Mucosa of descending colon (tissue), 3 donors: ENCODE measurements at regions not wholly inside any gene's neighbourhood (a gene's known extent, or its start where the extent isn't known, plus 50 kb on each side); places are given as distances from the start of the nearest gene placed in this dataset.
"Not testable (repeated sequence)": the region's sequence is repeated elsewhere in the genome, so short reads cannot be mapped to it uniquely, and the experiment has no call there.

Source experiments
- ATAC-seq: fragments of 200-7000 bp; cut with Tn5 transposase; one replicate; pipeline ENCODE4 v1.9.1; 2020; ENCODE audit warnings: mild to moderate bottlenecking, moderate library complexity
- DNase-seq, 3 donors: peaks; one replicate each; pipeline ENCODE4 v3.0.0-alpha.2; 2020
- H3K36me3 ChIP-seq: fragments of 200-600 bp; one replicate; pipeline ENCODE4 v1.8.0; 2021; ENCODE audit warnings: low read depth, mild to moderate bottlenecking
- H3K4me1 ChIP-seq: fragments of 200-600 bp; one replicate; pipeline ENCODE4 v1.8.0; 2021; ENCODE audit warnings: low read depth, mild to moderate bottlenecking
- H3K4me3 ChIP-seq: fragments of 200-600 bp; one replicate; pipeline ENCODE4 v1.8.0; 2021; ENCODE audit warnings: mild to moderate bottlenecking
- H3K9me3 ChIP-seq: fragments of 200-600 bp; one replicate; pipeline ENCODE4 v1.8.0; 2021; ENCODE audit warnings: mild to moderate bottlenecking
- CTCF ChIP-seq: fragments of 200-600 bp; IDR thresholded peaks from one replicate; pipeline ENCODE4 v1.8.0; 2022; ENCODE audit warnings: antibody characterized with exemption, mild to moderate bottlenecking
- intact Hi-C, 2 donors: fragments of 100-400 bp; cut with DNase I in 1 of 2; cut with micrococcal nuclease in 1 of 2; formaldehyde crosslinking; loops; one replicate each; pipeline versions ENCODE4 v1.11.0 to v1.11.1; 2022; cut with DNase I, micrococcal nuclease
- donor health status: DM: no; HTN: no; CAD: no; lungs with moderate emphysema.
- donor health status: DM: no; HTN: no; CAD: no.
- donor health status: DM: no; HTN: yes; CAD: no.

GRCh38 chr5:57986761-57987341 lies 473.0 kb downstream of the PLK2 start:
- no peaks in the 10 kb centered on the region for H3K9me3 ChIP-seq
- no peaks in the 10 kb centered on the region for H3K4me1 ChIP-seq
- intact Hi-C loops = no loop called here
- H3K4me3 ChIP-seq = no peak overlapping the region
- no peak for TF ChIP-seq CTCF
- DNase-seq (no peak), ATAC-seq (no peak)
- no peaks in the 10 kb centered on the region for H3K36me3 ChIP-seq

DNA sequence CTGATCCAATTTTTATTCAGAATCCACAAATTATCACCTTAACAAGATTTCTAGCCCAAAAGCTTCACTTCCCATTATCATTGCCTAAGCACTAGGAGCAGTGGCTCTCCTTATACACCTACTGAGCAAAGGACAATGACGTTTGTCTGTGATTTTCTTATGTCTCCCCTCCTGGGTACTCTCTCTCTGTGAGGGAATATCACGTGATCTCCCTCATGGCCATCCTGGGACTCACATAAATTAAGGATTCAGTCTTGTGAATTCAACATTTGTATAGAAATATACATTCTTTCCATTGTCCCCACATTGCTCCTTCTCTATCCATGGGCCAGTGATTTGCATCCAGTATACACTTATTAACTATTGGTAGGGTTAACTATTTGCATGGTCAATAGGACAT lies 476.5 kb downstream of the PLK2 start:
- Histone ChIP-seq H3K36me3 (no peaks in the 10 kb centered on the region), H3K9me3 (no peaks in the 10 kb centered on the region), H3K4me1 (no peaks in the 10 kb centered on the region), H3K4me3 (no peak overlapping the region)
- intact Hi-C loops = no loop called here
- ATAC-seq (no peak), DNase-seq (no peak)
- no peak for TF ChIP-seq CTCF

DNA sequence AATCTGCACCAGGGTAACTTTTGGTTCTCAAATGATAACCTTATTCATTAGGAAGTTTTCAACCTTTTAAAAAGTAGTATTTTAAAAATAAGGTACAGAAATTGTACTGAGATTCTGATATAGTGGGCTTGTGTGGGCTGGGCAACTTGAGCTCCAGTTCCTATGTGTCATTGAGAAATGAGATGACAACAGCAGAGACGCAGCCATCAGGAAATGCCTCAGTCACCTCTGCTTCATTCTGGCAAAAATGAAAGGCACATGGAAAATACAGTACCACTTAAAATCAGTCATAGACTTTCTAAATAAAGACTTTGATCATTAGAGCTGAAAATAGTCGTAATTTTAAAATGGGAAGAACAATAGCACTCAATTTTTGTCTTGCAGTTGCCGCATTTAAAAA lies 480.2 kb downstream of the PLK2 start:
- TF ChIP-seq CTCF = no peak
- no peaks in the 10 kb centered on the region for H3K36me3 ChIP-seq
- no peak overlapping the region for H3K4me3 ChIP-seq
- ATAC-seq = no peak
- H3K4me1 ChIP-seq = no peaks in the 10 kb centered on the region
- H3K9me3 ChIP-seq = no peaks in the 10 kb centered on the region
- intact Hi-C loops = no loop called here
- no peak for DNase-seq

DNA sequence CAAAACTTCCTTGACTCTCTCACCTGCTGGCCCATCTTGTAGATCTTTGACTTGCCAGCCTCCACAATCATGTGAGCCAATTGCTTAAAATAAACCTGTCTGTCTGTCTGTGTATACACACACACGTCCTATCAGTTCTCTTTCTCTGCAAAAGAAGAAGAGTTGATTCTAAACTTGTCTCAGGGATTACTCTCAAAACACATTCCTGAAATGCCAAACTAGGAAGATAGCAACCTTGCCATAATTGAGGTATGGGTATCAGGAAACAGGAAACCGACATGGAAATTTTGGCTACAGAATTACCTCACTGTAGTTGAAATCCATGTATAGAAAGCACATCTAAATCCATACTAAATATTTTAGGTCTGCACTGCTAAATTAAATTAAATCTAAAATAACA lies 483.4 kb downstream of the PLK2 start:
- intact Hi-C loops = no loop called here
- Histone ChIP-seq H3K4me3 (no peak overlapping the region), H3K36me3 (no peaks in the 10 kb centered on the region), H3K9me3 (no peaks in the 10 kb centered on the region), H3K4me1 (no peaks in the 10 kb centered on the region)
- ATAC-seq = no peak
- DNase-seq = no peak
- TF ChIP-seq CTCF = no peak

DNA sequence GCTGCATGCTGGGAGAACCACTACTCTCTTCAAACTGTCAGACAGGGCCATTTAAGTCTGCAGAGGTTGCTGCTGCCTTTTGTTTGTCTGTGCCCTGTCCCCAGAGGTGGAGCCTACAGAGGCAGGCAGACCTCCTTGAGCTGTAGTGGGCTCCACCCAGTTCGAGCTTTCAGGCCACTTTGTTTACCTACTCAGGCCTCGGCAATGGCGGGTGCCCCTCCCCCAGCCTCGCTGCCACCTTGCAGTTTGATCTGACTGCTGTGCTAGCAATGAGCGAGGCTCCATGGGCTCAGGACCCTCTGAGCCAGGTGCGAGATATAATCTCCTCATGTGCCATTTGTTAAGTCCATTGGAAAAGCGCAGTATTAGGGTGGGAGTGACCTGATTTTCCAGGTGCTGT lies 487.8 kb downstream of the PLK2 start:
- intact Hi-C loops, DNase-seq, H3K36me3 ChIP-seq, H3K4me3 ChIP-seq, H3K4me1 ChIP-seq, H3K9me3 ChIP-seq, ATAC-seq: not testable (repeated sequence)

- Histone ChIP-seq H3K4me1 (no peaks in the 10 kb centered on the region), H3K36me3 (no peaks in the 10 kb centered on the region), H3K4me3 (no peak overlapping the region), H3K9me3 (peaks cover 7% of the 10 kb centered on the region)
- no peak for DNase-seq
- no peak for ATAC-seq
- TF ChIP-seq CTCF = no peak
- intact Hi-C loops = no loop called here
Measured at GRCh38 chr5:57960569-57960968, 478.0 kb upstream of the ACTBL2 start.
